GM18907 (cell line): ENCODE measurements at regions not wholly inside any gene's neighbourhood (a gene's known extent, or its start where the extent isn't known, plus 50 kb on each side); places are given as distances from the start of the nearest gene placed in this dataset.

Source experiments
- ATAC-seq: cut with Tn5 transposase; IDR thresholded peaks from one replicate; pipeline ENCODE4 v1.9.1; 2021; ENCODE audit warnings: mild to moderate bottlenecking, moderate library complexity; ENCODE audit not compliant: unreplicated experiment

- no peak for ATAC-seq
These were observed 82.3 kb upstream of the EDNRA start for GRCh38 chr4:147398556-147398955.

- no peak for ATAC-seq
These were observed 80.2 kb upstream of the EDNRA start for GRCh38 chr4:147400721-147401120.

GRCh38 chr4:147401221-147401620, 79.7 kb upstream of the EDNRA start:
- no peak for ATAC-seq

GRCh38 chr4:147407261-147408045, 73.4 kb upstream of the EDNRA start:
- no peak for ATAC-seq

GRCh38 chr4:147408189-147408588, 72.7 kb upstream of the EDNRA start:
- no peak for ATAC-seq

- ATAC-seq: no peak
These were observed 71.5 kb upstream of the EDNRA start for GRCh38 chr4:147409350-147409749.

- no peak for ATAC-seq
These were observed 62.7 kb upstream of the EDNRA start for GRCh38 chr4:147418226-147418625.

- no peak for ATAC-seq
These were observed 59.4 kb upstream of the EDNRA start for GRCh38 chr4:147421456-147421855.

GRCh38 chr4:147423229-147423628, 57.7 kb upstream of the EDNRA start:
- ATAC-seq: no peak

- ATAC-seq: no peak
These were observed 55.9 kb upstream of the EDNRA start for GRCh38 chr4:147425019-147425418.

GRCh38 chr4:147428583-147428982, 52.3 kb upstream of the EDNRA start:
- no peak for ATAC-seq

GRCh38 chr4:147430111-147430510, 50.8 kb upstream of the EDNRA start:
- no peak for ATAC-seq
